ENCODE measurements at regions not wholly inside any gene's neighbourhood (a gene's known extent, or its start where the extent isn't known, plus 50 kb on each side); places are given as distances from the start of the nearest gene placed in this dataset.

- no peak overlapping the region for H3K4me3 ChIP-seq (ENCODE audit: low read length)
- H3F3A ChIP-seq (ENCODE audit: insufficient read depth, low read length, poor library complexity, severe bottlenecking), result no peaks in the 10 kb centered on the region
- no peaks in the 10 kb centered on the region for H3K9me3 ChIP-seq (ENCODE audit: low read length)
- no peak overlapping the region for H3K27ac ChIP-seq (ENCODE audit: low read length)
- no peak overlapping the region for H2AFZ ChIP-seq (ENCODE audit: low read depth, low read length)
- TF ChIP-seq SMC3 (conservative IDR thresholded peaks at IDR 0.05; ENCODE audit: poor library complexity) (no peak), REST (IDR thresholded peaks at IDR 0.05; ENCODE audit: borderline replicate concordance) (no peak), TAF1 (IDR thresholded peaks at IDR 0.05; ENCODE audit: low read depth) (no peak), RAD21 (conservative IDR thresholded peaks at IDR 0.05) (no peak), EP300 (conservative IDR thresholded peaks at IDR 0.05; ENCODE audit: poor library complexity, severe bottlenecking) (no peak), CTCF (IDR thresholded peaks at IDR 0.05; ENCODE audit: poor library complexity, severe bottlenecking) (no peak), MXI1 (conservative IDR thresholded peaks at IDR 0.05; ENCODE audit: poor library complexity, severe bottlenecking) (no peak), EZH2 (IDR thresholded peaks at IDR 0.05; ENCODE audit: borderline replicate concordance, insufficient read depth, low read length, poor library complexity, severe bottlenecking) (no peak), POLR2AphosphoS5 (IDR thresholded peaks at IDR 0.05) (no peak)
- H3K27me3 ChIP-seq (ENCODE audit: insufficient read depth, low read depth, low read length), result no peaks in the 10 kb centered on the region
- H3K4me2 ChIP-seq (ENCODE audit: low read length), result no peak overlapping the region
- H3K36me3 ChIP-seq (ENCODE audit: insufficient read depth, low read length), result no peaks in the 10 kb centered on the region
- no peaks in the 10 kb centered on the region for H4K20me1 ChIP-seq (ENCODE audit: insufficient read depth)
- no peaks in the 10 kb centered on the region for H3K79me2 ChIP-seq (replicated peaks; ENCODE audit: insufficient read depth, low read length)
- H3K9ac ChIP-seq (ENCODE audit: low read length), result no peak overlapping the region
- H3K9me2 ChIP-seq (ENCODE audit: insufficient read depth, low read length), result no peaks in the 10 kb centered on the region
Measured at GRCh38 chr4:186008057-186008456, 60.9 kb upstream of the TLR3 start.

- H3K9me2 ChIP-seq (ENCODE audit: insufficient read depth, low read length), result no peaks in the 10 kb centered on the region
- no peak overlapping the region for H3K27ac ChIP-seq (ENCODE audit: low read length)
- no peaks in the 10 kb centered on the region for H3K9me3 ChIP-seq (ENCODE audit: low read length)
- no peak overlapping the region for H3K9ac ChIP-seq (ENCODE audit: low read length)
- H3K79me2 ChIP-seq (replicated peaks; ENCODE audit: insufficient read depth, low read length), result no peaks in the 10 kb centered on the region
- no peaks in the 10 kb centered on the region for H4K20me1 ChIP-seq (ENCODE audit: insufficient read depth)
- no peaks in the 10 kb centered on the region for H3K27me3 ChIP-seq (ENCODE audit: insufficient read depth, low read depth, low read length)
- H3K36me3 ChIP-seq (ENCODE audit: insufficient read depth, low read length), result no peaks in the 10 kb centered on the region
- H2AFZ ChIP-seq (ENCODE audit: low read depth, low read length), result no peak overlapping the region
- no peaks in the 10 kb centered on the region for H3F3A ChIP-seq (ENCODE audit: insufficient read depth, low read length, poor library complexity, severe bottlenecking)
- H3K4me3 ChIP-seq (ENCODE audit: low read length), result no peak overlapping the region
- H3K4me2 ChIP-seq (ENCODE audit: low read length), result no peak overlapping the region
- TF ChIP-seq REST (IDR thresholded peaks at IDR 0.05; ENCODE audit: borderline replicate concordance) (no peak), CTCF (IDR thresholded peaks at IDR 0.05; ENCODE audit: poor library complexity, severe bottlenecking) (no peak)
Measured at GRCh38 chr4:186009976-186010375, 59.0 kb upstream of the TLR3 start.
